Body of pancreas (tissue), 4 donors: ENCODE measurements at regions not wholly inside any gene's neighbourhood (a gene's known extent, or its start where the extent isn't known, plus 50 kb on each side); places are given as distances from the start of the nearest gene placed in this dataset.

ENCODE experiments used
- CTCF ChIP-seq, 7 experiments: fragments of 450-650 bp in 4 of 7; fragments of 200-600 bp in 3 of 7; sonication (generic) in 3 of 7; IDR thresholded peaks; one replicate each; pipeline ENCODE4 v1.5.1; 2016 to 2019; ENCODE audit warnings: antibody characterized with exemption in 7 of 7
- POLR2A ChIP-seq, 3 donors: fragments of 450-650 bp; IDR thresholded peaks; one replicate each; pipeline ENCODE4 v1.6.1; 2016; ENCODE audit warnings: antibody characterized with exemption in 3 of 3, mild to moderate bottlenecking in 2 of 3

- TF ChIP-seq POLR2A (IDR thresholded peaks at IDR 0.05) = no peak
- TF ChIP-seq CTCF (IDR thresholded peaks at IDR 0.05) = no peak
Observed at GRCh38 chr11:95337972-95338429, 107.0 kb upstream of the SESN3 start.
